Subcutaneous abdominal adipose tissue (tissue), 5 donors: ENCODE measurements at regions not wholly inside any gene's neighbourhood (a gene's known extent, or its start where the extent isn't known, plus 50 kb on each side); places are given as distances from the start of the nearest gene placed in this dataset.

ENCODE experiments used
- H3K27ac ChIP-seq: one replicate; pipeline ENCODE4 v1.7.0; 2013; ENCODE audit warnings: low read depth, mild to moderate bottlenecking, inconsistent platforms, low read length, moderate library complexity
- H3K27me3 ChIP-seq, 5 donors: one replicate each; pipeline ENCODE4 v1.7.0; 2013; ENCODE audit warnings: low read length in 5 of 5, inconsistent platforms in 1 of 5; ENCODE audit not compliant: control insufficient read depth in 5 of 5, insufficient read depth in 4 of 5
- H3K36me3 ChIP-seq, 5 donors: one replicate each; pipeline ENCODE4 v1.7.0; 2013; ENCODE audit warnings: low read length in 5 of 5; ENCODE audit not compliant: control insufficient read depth in 5 of 5, insufficient read depth in 5 of 5
- H3K4me1 ChIP-seq, 5 donors: one replicate each; pipeline ENCODE4 v1.7.0; 2013; ENCODE audit warnings: low read length in 5 of 5, mild to moderate bottlenecking in 3 of 5, moderate library complexity in 1 of 5; ENCODE audit not compliant: control insufficient read depth in 5 of 5, insufficient read depth in 5 of 5
- H3K4me3 ChIP-seq, 5 donors: one replicate each; pipeline ENCODE4 v1.7.0; 2013; ENCODE audit warnings: low read length in 5 of 5, low read depth in 1 of 5
- H3K9ac ChIP-seq, 5 donors: one replicate each; pipeline ENCODE4 v1.7.0; 2013; ENCODE audit warnings: low read length in 5 of 5, mild to moderate bottlenecking in 4 of 5, moderate library complexity in 3 of 5
- H3K9me3 ChIP-seq, 5 donors: one replicate each; pipeline ENCODE4 v1.7.0; 2013; ENCODE audit warnings: low read length in 5 of 5; ENCODE audit not compliant: control insufficient read depth in 5 of 5
- donor health status: healthy.
- donor health status: healthy.
- donor health status: healthy.
- donor health status: healthy.
- donor health status: healthy.

- Histone ChIP-seq H3K27ac (no peak overlapping the region), H3K27me3 (peaks cover 0 to 6% (median 0%) of the 10 kb centered on the region in 5 donors), H3K4me1 (peaks cover 0 to 4% (median under 1%) of the 10 kb centered on the region in 5 donors), H3K4me3 (no peak overlapping the region), H3K36me3 (no peaks in the 10 kb centered on the region), H3K9ac (no peak overlapping the region), H3K9me3 (no peaks in the 10 kb centered on the region)
Observed at GRCh38 chr3:161555320-161555719, 58.7 kb downstream of the OTOL1 start.

GRCh38 chr3:161556533-161556932 lies 59.9 kb downstream of the OTOL1 start:
- Histone ChIP-seq H3K27ac (no peak overlapping the region), H3K9me3 (no peaks in the 10 kb centered on the region), H3K4me3 (no peak overlapping the region), H3K27me3 (peaks cover 0 to 6% (median 0%) of the 10 kb centered on the region in 5 donors), H3K36me3 (no peaks in the 10 kb centered on the region), H3K4me1 (peaks cover 0 to 6% (median 3%) of the 10 kb centered on the region in 5 donors), H3K9ac (no peak overlapping the region)

GRCh38 chr3:161556941-161557340 lies 60.3 kb downstream of the OTOL1 start:
- Histone ChIP-seq H3K4me1 (peaks cover 0 to 6% (median 3%) of the 10 kb centered on the region in 5 donors), H3K27me3 (peaks cover 0 to 6% (median 0%) of the 10 kb centered on the region in 5 donors), H3K27ac (no peak overlapping the region), H3K9me3 (no peaks in the 10 kb centered on the region), H3K4me3 (no peak overlapping the region), H3K36me3 (no peaks in the 10 kb centered on the region), H3K9ac (no peak overlapping the region)

- Histone ChIP-seq H3K27ac (no peak overlapping the region), H3K4me3 (no peak overlapping the region), H3K27me3 (peaks cover 0 to 6% (median 0%) of the 10 kb centered on the region in 5 donors), H3K9ac (no peak overlapping the region), H3K36me3 (no peaks in the 10 kb centered on the region), H3K9me3 (no peaks in the 10 kb centered on the region), H3K4me1 (peaks cover 0 to 6% (median 3%) of the 10 kb centered on the region in 5 donors)
Observed at GRCh38 chr3:161557445-161558150, 61.0 kb downstream of the OTOL1 start.

- H3K9ac ChIP-seq, result no peak overlapping the region
- no peaks in the 10 kb centered on the region for H3K9me3 ChIP-seq
- no peaks in the 10 kb centered on the region for H3K36me3 ChIP-seq
- H3K27me3 ChIP-seq, result peaks cover 0 to 2% (median 0%) of the 10 kb centered on the region in 5 donors
- H3K4me3 ChIP-seq, result no peak overlapping the region
- H3K4me1 ChIP-seq, result peaks cover 0 to 6% (median 3%) of the 10 kb centered on the region in 5 donors
- no peak overlapping the region for H3K27ac ChIP-seq
Observed at GRCh38 chr3:161558236-161558635, 61.6 kb downstream of the OTOL1 start.

- H3K27ac ChIP-seq, result no peak overlapping the region
- H3K9me3 ChIP-seq, result no peaks in the 10 kb centered on the region
- peaks cover 0 to 6% (median 3%) of the 10 kb centered on the region in 5 donors for H3K4me1 ChIP-seq
- no peaks in the 10 kb centered on the region for H3K27me3 ChIP-seq
- H3K36me3 ChIP-seq, result no peaks in the 10 kb centered on the region
- H3K9ac ChIP-seq, result no peak overlapping the region
- H3K4me3 ChIP-seq, result no peak overlapping the region
Observed at GRCh38 chr3:161559177-161559998, 62.8 kb downstream of the OTOL1 start.

- Histone ChIP-seq H3K27me3 (no peaks in the 10 kb centered on the region), H3K4me1 (peaks cover 0 to 6% (median 3%) of the 10 kb centered on the region in 5 donors), H3K4me3 (no peak overlapping the region), H3K36me3 (no peaks in the 10 kb centered on the region), H3K27ac (no peak overlapping the region), H3K9me3 (no peaks in the 10 kb centered on the region), H3K9ac (no peak overlapping the region)
Observed at GRCh38 chr3:161560008-161560637, 63.5 kb downstream of the OTOL1 start.

- Histone ChIP-seq H3K9ac (no peak overlapping the region), H3K36me3 (no peaks in the 10 kb centered on the region), H3K4me3 (no peak overlapping the region), H3K4me1 (peaks cover 0 to 3% (median 0%) of the 10 kb centered on the region in 5 donors), H3K9me3 (no peaks in the 10 kb centered on the region), H3K27me3 (no peaks in the 10 kb centered on the region), H3K27ac (no peak overlapping the region)
Observed at GRCh38 chr3:161567577-161568361, 71.2 kb downstream of the OTOL1 start.

- Histone ChIP-seq H3K9me3 (no peaks in the 10 kb centered on the region), H3K36me3 (no peaks in the 10 kb centered on the region), H3K27ac (no peak overlapping the region), H3K4me3 (no peak overlapping the region), H3K4me1 (peaks cover 0 to 3% (median 0%) of the 10 kb centered on the region in 5 donors), H3K27me3 (no peaks in the 10 kb centered on the region), H3K9ac (no peak overlapping the region)
Observed at GRCh38 chr3:161568671-161569070, 72.1 kb downstream of the OTOL1 start.
